ENCODE measurements at regions not wholly inside any gene's neighbourhood (a gene's known extent, or its start where the extent isn't known, plus 50 kb on each side); places are given as distances from the start of the nearest gene placed in this dataset.
A peak's percentile ranks its signal among the peaks of the same experiment; 100 is the strongest.

- Mint-ChIP-seq H3K27ac (ENCODE audit: low read depth, unreplicated experiment) (no peak overlapping the region), H3K27me3 (ENCODE audit: insufficient read depth, unreplicated experiment) (no peaks in the 10 kb centered on the region)
Measured at GRCh38 chr18:75554176-75554575, 126.7 kb upstream of the SMIM21 start.

GRCh38 chr18:75553021-75553420 is 125.5 kb upstream of the SMIM21 start:
- H3K4me3 Mint-ChIP-seq (ENCODE audit: unreplicated experiment): no peak overlapping the region
- no peak overlapping the region for H3K27ac Mint-ChIP-seq (ENCODE audit: low read depth, unreplicated experiment)
- H3K27me3 Mint-ChIP-seq (ENCODE audit: insufficient read depth, unreplicated experiment): no peaks in the 10 kb centered on the region
- H3K9me3 Mint-ChIP-seq (ENCODE audit: unreplicated experiment): no peaks in the 10 kb centered on the region
- peaks cover 6% of the 10 kb centered on the region for H3K36me3 Mint-ChIP-seq (ENCODE audit: insufficient read depth, unreplicated experiment)
- CTCF ChIA-PET: interaction anchor here (0.5 kb wide), 1 partner anchor 503 kb away, joined by 4 read pairs; no protein-coding TSS in a partner anchor
- TF ChIP-seq CTCF (IDR thresholded peaks at IDR 0.05; ENCODE audit: unreplicated experiment): no peak
- no peaks in the 10 kb centered on the region for H3K4me1 Mint-ChIP-seq (ENCODE audit: insufficient read depth, unreplicated experiment)
- intact Hi-C loops (cut with micrococcal nuclease): loop anchor here (10.0 kb wide), 1 partner anchor 702 kb away; no protein-coding TSS in a partner anchor
- POLR2A ChIA-PET: no interaction called here
- DNase-seq (ENCODE audit: unreplicated experiment): no peak
- no TSS peak for BruUV-seq (replicated peaks)

More at GRCh38 chr18:75554176-75554575, 126.7 kb upstream of the SMIM21 start:
- no peaks in the 10 kb centered on the region for H3K4me1 Mint-ChIP-seq (ENCODE audit: insufficient read depth, unreplicated experiment)
- no peak for TF ChIP-seq CTCF (IDR thresholded peaks at IDR 0.05; ENCODE audit: unreplicated experiment)
- intact Hi-C loops (cut with micrococcal nuclease): loop anchor here (10.0 kb wide), 1 partner anchor 701 kb away; no protein-coding TSS in a partner anchor
- ChIA-PET CTCF (no interaction called here), POLR2A (no interaction called here)
- DNase-seq (ENCODE audit: unreplicated experiment): no peak
- no peaks in the 10 kb centered on the region for H3K9me3 Mint-ChIP-seq (ENCODE audit: unreplicated experiment)
- BruUV-seq (replicated peaks): no TSS peak
- peaks cover 6% of the 10 kb centered on the region for H3K36me3 Mint-ChIP-seq (ENCODE audit: insufficient read depth, unreplicated experiment)
- H3K4me3 Mint-ChIP-seq (ENCODE audit: unreplicated experiment): no peak overlapping the region

GRCh38 chr18:75551071-75551470 is 123.6 kb upstream of the SMIM21 start:
- no peak overlapping the region for H3K4me3 Mint-ChIP-seq (ENCODE audit: unreplicated experiment)
- intact Hi-C loops (cut with micrococcal nuclease): loop anchor here (10.0 kb wide), 1 partner anchor 704 kb away; no protein-coding TSS in a partner anchor
- no peak for TF ChIP-seq CTCF (IDR thresholded peaks at IDR 0.05; ENCODE audit: unreplicated experiment)
- H3K4me1 Mint-ChIP-seq (ENCODE audit: insufficient read depth, unreplicated experiment): no peaks in the 10 kb centered on the region
- H3K27ac Mint-ChIP-seq (ENCODE audit: low read depth, unreplicated experiment): no peak overlapping the region
- peaks cover 6% of the 10 kb centered on the region for H3K36me3 Mint-ChIP-seq (ENCODE audit: insufficient read depth, unreplicated experiment)
- ChIA-PET POLR2A (interaction anchor here (1.2 kb wide), 1 partner anchor 9 kb away, joined by 4 read pairs; no protein-coding TSS in a partner anchor), CTCF (interaction anchor here (0.7 to 0.9 kb wide), 2 partner anchors 12 to 33 kb away, joined by 3 read pairs; no protein-coding TSS in a partner anchor)
- BruUV-seq (replicated peaks): no TSS peak
- H3K27me3 Mint-ChIP-seq (ENCODE audit: insufficient read depth, unreplicated experiment): no peaks in the 10 kb centered on the region
- DNase-seq (ENCODE audit: unreplicated experiment): no peak
- no peaks in the 10 kb centered on the region for H3K9me3 Mint-ChIP-seq (ENCODE audit: unreplicated experiment)

- ChIA-PET CTCF (no interaction called here), POLR2A (no interaction called here)
- no peak overlapping the region for H3K27ac Mint-ChIP-seq (ENCODE audit: low read depth, unreplicated experiment)
- H3K9me3 Mint-ChIP-seq (ENCODE audit: unreplicated experiment): no peaks in the 10 kb centered on the region
- intact Hi-C loops (cut with micrococcal nuclease): no loop called here
- peak; percentile 20 for DNase-seq (ENCODE audit: unreplicated experiment)
- H3K27me3 Mint-ChIP-seq (ENCODE audit: insufficient read depth, unreplicated experiment): no peaks in the 10 kb centered on the region
- peaks cover 11% of the 10 kb centered on the region for H3K4me1 Mint-ChIP-seq (ENCODE audit: insufficient read depth, unreplicated experiment)
- no peak overlapping the region for H3K4me3 Mint-ChIP-seq (ENCODE audit: unreplicated experiment)
- H3K36me3 Mint-ChIP-seq (ENCODE audit: insufficient read depth, unreplicated experiment): peaks cover 6% of the 10 kb centered on the region
- no peak for TF ChIP-seq CTCF (IDR thresholded peaks at IDR 0.05; ENCODE audit: unreplicated experiment)
- BruUV-seq (replicated peaks): no TSS peak
Measured at GRCh38 chr18:75548353-75548905, 120.9 kb upstream of the SMIM21 start.

Data from MCF 10A (cell line).